Adrenal gland (tissue), 9 donors: ENCODE measurements at regions not wholly inside any gene's neighbourhood (a gene's known extent, or its start where the extent isn't known, plus 50 kb on each side); places are given as distances from the start of the nearest gene placed in this dataset.

Experiments used
- DNase-seq, 7 donors: peaks; one replicate each; pipeline ENCODE4 v3.0.0-alpha.2; 2019 to 2020
- H3K27ac ChIP-seq, 5 donors: fragments of 200-600 bp; sonication (generic) in 4 of 5; 1 replicate in 3 of 5; 2 replicates in 2 of 5; pipeline versions ENCODE4 v1.5.1 to v1.8.0; 2016 to 2020; ENCODE audit warnings: mild to moderate bottlenecking in 1 of 5
- H3K27me3 ChIP-seq: fragments of 200-600 bp; 2 replicates; pipeline ENCODE4 v1.8.0; 2021
- H3K36me3 ChIP-seq, 2 donors: fragments of 200-600 bp; replicated peaks in 1 of 2; 1 replicate in 1 of 2; 2 replicates in 1 of 2; pipeline versions ENCODE4 v1.5.1 to v1.8.0; 2018 to 2022
- H3K4me1 ChIP-seq, 2 donors: fragments of 200-600 bp; replicated peaks in 1 of 2; 1 replicate in 1 of 2; 2 replicates in 1 of 2; pipeline versions ENCODE4 v1.5.1 to v1.8.0; 2018 to 2021
- H3K4me3 ChIP-seq, 4 donors: fragments of 200-600 bp; sonication (generic) in 3 of 4; one replicate each; pipeline ENCODE4 v1.5.1; 2016 to 2018
- H3K9me3 ChIP-seq, 3 donors: fragments of 200-600 bp; sonication (generic) in 1 of 3; replicated peaks in 1 of 3; 1 replicate in 2 of 3; 2 replicates in 1 of 3; pipeline versions ENCODE4 v1.5.1 to v1.8.0; 2016 to 2021
- CTCF ChIP-seq, 6 experiments: fragments of 450-650 bp in 4 of 6; fragments of 200-600 bp in 2 of 6; sonication (generic) in 1 of 6; IDR thresholded peaks; 1 replicate in 5 of 6; 2 replicates in 1 of 6; pipeline versions ENCODE4 v1.5.1 to v1.8.0; 2016 to 2021; ENCODE audit warnings: antibody characterized with exemption in 6 of 6, mild to moderate bottlenecking in 2 of 6, moderate library complexity in 1 of 6
- POLR2A ChIP-seq, 2 donors: fragments of 450-650 bp; IDR thresholded peaks; one replicate each; pipeline ENCODE4 v1.6.1; 2017; ENCODE audit warnings: antibody characterized with exemption in 2 of 2, mild to moderate bottlenecking in 2 of 2, moderate library complexity in 1 of 2
- WGBS, 4 donors: extraction: QIAGEN DNeasy Blood & Tissue Kit in 2 of 4; methylation state at CpG; one replicate each; pipeline versions ENCODE4 v1.1.5 to v1.1.7; 2013 to 2017; 5-methylcytosine and 5-hydroxymethylcytosine counted together
- intact Hi-C, 2 donors: fragments of 100-400 bp; cut with DNase I; formaldehyde crosslinking; loops; one replicate each; pipeline versions ENCODE4 v1.14.1 to v1.15.0; 2022 to 2023
- donor health status: healthy with polysubstance abuse.
- donor health status: Bipolar disorder and iron deficiency.
- donor health status: DM: yes; HTN: yes; CAD: no.
- donor health status: DM: no; HTN: no; CAD: no.
- donor health status: DM: no; HTN: no; CAD: no.

GRCh38 chr7:70913924-70914323 is 218.0 kb upstream of the GALNT17 start:
- intact Hi-C loops = no loop called here
- no peak overlapping the region for H3K4me3 ChIP-seq
- TF ChIP-seq POLR2A (IDR thresholded peaks at IDR 0.05) (no peak), CTCF (IDR thresholded peaks at IDR 0.05) (no peak)
- no peaks in the 10 kb centered on the region for H3K36me3 ChIP-seq
- DNase-seq = no peak
- H3K4me1 ChIP-seq = no peaks in the 10 kb centered on the region
- H3K27me3 ChIP-seq = no peaks in the 10 kb centered on the region
- no peaks in the 10 kb centered on the region for H3K9me3 ChIP-seq
- H3K27ac ChIP-seq = no peak overlapping the region
- 75 to 93% (median 78%) methylated on average over 3 to 4 of the region's 4 CpGs for WGBS, 4 donors

DNA sequence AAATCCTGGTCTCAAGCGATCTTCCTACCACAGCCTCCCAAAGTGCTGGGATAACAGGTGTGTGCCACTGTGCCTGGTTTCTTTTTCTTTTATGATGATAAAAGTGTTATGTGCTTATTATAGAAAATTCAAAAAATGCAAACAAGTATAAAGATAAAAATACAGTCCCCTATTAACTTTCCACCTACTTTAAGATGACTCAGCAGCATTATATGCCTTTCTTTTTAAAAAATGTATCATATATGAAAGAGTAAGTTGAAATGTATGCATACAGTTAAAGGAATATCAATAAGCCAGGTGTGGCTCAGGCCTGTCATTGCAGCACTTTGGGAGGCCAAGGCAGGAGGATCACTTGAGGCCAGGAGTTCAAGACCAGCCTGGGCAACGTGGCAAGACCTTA is 216.9 kb upstream of the GALNT17 start:
- TF ChIP-seq POLR2A (IDR thresholded peaks at IDR 0.05) (no peak), CTCF (IDR thresholded peaks at IDR 0.05) (no peak)
- DNase-seq = no peak
- no peaks in the 10 kb centered on the region for H3K27me3 ChIP-seq
- WGBS, 4 donors = 59 to 65% (median 63%) methylated on average over 2 of the region's 2 CpGs
- intact Hi-C loops = no loop called here
- H3K27ac ChIP-seq = no peak overlapping the region
- H3K9me3 ChIP-seq = no peaks in the 10 kb centered on the region
- no peaks in the 10 kb centered on the region for H3K36me3 ChIP-seq
- H3K4me3 ChIP-seq = no peak overlapping the region
- H3K4me1 ChIP-seq = no peaks in the 10 kb centered on the region

DNA sequence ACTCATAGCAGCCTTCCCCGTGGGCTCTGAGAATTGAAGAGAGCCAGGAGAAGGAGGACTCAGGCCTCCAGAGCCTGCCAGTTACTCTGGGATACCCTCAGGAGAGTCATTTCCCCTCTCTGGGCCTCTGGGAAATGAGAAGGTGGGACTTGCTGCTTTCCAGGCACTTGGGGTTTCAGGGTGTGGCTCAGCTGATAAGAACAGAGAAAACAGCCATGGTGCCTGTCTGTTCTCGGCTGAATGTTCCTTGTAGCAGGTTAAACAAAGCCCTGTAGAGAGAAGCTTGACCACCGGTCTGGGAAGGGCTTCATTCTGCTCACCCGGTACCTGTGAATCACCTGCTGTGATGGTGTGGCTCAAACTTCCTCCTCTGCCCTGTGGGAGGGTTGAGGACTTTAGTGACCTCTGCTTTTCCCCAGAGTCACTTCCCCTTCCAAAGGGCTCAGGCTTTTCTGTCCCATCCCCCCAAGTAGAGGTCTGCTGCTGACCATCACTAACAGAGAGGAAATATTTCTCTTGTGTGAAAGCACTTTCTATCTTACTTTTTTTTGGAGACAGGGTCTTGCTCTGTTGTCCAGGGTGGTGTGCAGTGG is 212.4 kb upstream of the GALNT17 start:
- H3K9me3 ChIP-seq = no peaks in the 10 kb centered on the region
- no peak overlapping the region for H3K27ac ChIP-seq
- no peaks in the 10 kb centered on the region for H3K36me3 ChIP-seq
- no peak overlapping the region for H3K4me3 ChIP-seq
- H3K4me1 ChIP-seq = no peaks in the 10 kb centered on the region
- intact Hi-C loops = no loop called here
- peak in 1 of 7 donors; percentile 2 for DNase-seq
- 62 to 74% (median 69%) methylated on average over 4 of the region's 4 CpGs for WGBS, 4 donors
- no peaks in the 10 kb centered on the region for H3K27me3 ChIP-seq
- TF ChIP-seq POLR2A (IDR thresholded peaks at IDR 0.05) (no peak), CTCF (IDR thresholded peaks at IDR 0.05) (no peak)

- Histone ChIP-seq H3K36me3 (no peaks in the 10 kb centered on the region), H3K4me3 (no peak overlapping the region), H3K9me3 (no peaks in the 10 kb centered on the region), H3K4me1 (no peaks in the 10 kb centered on the region), H3K27me3 (no peaks in the 10 kb centered on the region), H3K27ac (no peak overlapping the region)
- intact Hi-C loops = no loop called here
- DNase-seq = no peak
- TF ChIP-seq POLR2A (IDR thresholded peaks at IDR 0.05) = no peak
- no peak for TF ChIP-seq CTCF (IDR thresholded peaks at IDR 0.05)
- WGBS, 4 donors = 59 to 80% (median 72%) methylated on average over 1 of the region's 1 CpG
Measured at GRCh38 chr7:70920876-70921275, 211.1 kb upstream of the GALNT17 start.
